ENCODE measurements at regions not wholly inside any gene's neighbourhood (a gene's known extent, or its start where the extent isn't known, plus 50 kb on each side); places are given as distances from the start of the nearest gene placed in this dataset.
"Not testable (repeated sequence)": the region's sequence is repeated elsewhere in the genome, so short reads cannot be mapped to it uniquely, and the experiment has no call there.

DNA sequence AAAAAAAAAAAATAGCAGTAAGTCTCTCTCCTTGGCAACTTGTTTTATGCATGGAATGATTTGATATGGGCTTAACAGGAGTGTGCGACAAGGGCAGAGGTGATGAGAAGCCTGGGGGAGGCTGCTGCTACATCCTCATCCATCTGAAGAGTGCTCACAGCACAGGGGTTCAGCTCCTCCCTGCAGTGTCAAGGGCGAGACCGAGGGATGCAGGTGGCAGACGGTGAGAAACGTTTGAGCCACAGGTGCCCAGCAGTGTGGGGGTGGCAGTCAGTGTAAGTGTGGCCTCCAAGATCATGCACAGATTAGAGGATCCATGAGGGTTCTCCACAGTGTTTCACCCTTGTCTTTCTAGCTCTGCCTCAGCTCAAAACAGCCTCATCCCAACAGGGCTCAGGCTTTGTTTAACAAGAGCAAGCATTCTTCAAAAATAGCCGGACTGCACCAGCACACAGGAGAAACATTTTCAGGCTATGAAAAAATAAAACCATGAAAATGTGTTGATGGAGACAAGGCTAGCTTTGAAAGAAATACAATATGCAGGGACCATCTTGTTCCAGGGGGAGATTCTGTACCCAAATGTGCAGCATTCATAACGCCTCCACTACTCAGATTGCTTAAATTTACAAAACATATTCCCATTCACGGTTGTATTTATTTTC is 324.5 kb upstream of the MYT1L start:
- Mint-ChIP-seq H3K4me3 (no peak overlapping the region), H3K27ac (no peak overlapping the region), H3K4me1 (no peaks in the 10 kb centered on the region), H3K9me3 (peaks cover 8% of the 10 kb centered on the region), H3K36me3 (ENCODE audit: low read depth) (no peaks in the 10 kb centered on the region), H3K27me3 (peaks cover 16% of the 10 kb centered on the region)
- no peak for ATAC-seq (replicated peaks)

DNA sequence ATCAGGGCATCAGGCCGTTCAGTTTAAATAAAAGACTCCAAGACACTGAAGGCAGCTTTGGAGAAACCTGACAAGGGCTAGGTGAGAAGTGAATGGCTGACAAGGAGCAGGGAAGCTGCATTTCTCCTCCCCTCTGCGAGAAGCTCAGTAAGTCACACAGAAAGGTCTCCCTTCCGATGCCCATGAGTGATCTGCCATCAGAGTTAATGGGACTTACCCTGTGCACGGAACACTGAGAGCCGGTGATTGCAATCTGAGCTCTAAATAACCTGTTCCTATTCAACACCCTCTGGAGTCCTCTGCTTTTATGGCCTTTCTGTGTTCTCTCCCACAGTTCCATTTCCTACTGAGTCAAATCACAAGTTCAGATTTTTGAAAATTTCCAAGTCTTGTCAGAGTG is 322.2 kb upstream of the MYT1L start:
- no peak for ATAC-seq (replicated peaks)
- Mint-ChIP-seq H3K4me3 (no peak overlapping the region), H3K9me3 (peaks cover 1% of the 10 kb centered on the region), H3K27ac (no peak overlapping the region), H3K4me1 (no peaks in the 10 kb centered on the region), H3K27me3 (peaks cover 22% of the 10 kb centered on the region), H3K36me3 (ENCODE audit: low read depth) (no peaks in the 10 kb centered on the region)

DNA sequence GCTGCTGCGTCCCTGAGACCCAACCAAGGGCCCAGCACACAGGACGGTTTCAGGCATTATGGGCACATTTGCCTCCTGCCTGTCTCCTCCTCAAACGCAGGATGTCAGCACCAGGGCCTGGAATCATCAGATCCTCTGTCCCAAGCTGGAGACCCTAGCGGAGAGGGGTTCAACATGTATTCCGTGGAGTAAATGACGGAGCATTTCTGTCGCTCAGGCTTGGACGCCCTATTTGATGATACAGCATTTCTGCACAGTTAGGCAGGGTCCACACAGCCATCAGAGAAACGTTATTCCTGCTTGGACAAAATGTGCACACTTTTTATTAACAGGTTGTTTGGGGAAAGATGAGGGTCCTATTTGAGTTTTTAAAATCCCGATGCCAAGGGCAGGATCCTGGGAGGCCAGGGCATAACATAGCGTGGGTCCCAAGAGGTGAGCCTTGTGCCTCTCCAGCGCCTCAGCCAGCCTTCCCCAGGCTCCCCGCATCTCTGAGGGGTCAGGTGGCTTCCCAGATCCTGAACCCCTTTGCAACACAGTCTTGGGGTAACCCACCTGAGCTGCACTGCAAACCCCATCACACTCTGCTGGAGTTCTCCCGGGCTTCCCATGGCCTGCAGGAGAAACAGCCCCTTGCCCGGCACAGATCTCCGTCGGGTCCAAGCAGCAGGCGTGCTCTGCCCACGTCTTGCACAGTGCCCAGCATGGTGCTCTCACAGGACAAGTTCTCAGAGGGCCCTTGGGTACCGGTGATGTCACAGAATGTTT is 319.7 kb upstream of the MYT1L start:
- H3K4me3 Mint-ChIP-seq, result no peak overlapping the region
- H3K36me3 Mint-ChIP-seq (ENCODE audit: low read depth), result no peaks in the 10 kb centered on the region
- H3K27me3 Mint-ChIP-seq, result peaks cover 17% of the 10 kb centered on the region
- H3K4me1 Mint-ChIP-seq, result peaks cover 4% of the 10 kb centered on the region
- H3K9me3 Mint-ChIP-seq, result no peaks in the 10 kb centered on the region
- no peak for ATAC-seq (replicated peaks)
- no peak overlapping the region for H3K27ac Mint-ChIP-seq

GRCh38 chr2:2649109-2650072 is 318.3 kb upstream of the MYT1L start:
- Mint-ChIP-seq H3K9me3 (no peaks in the 10 kb centered on the region), H3K27ac (no peak overlapping the region), H3K4me3 (no peak overlapping the region), H3K27me3 (peaks cover 17% of the 10 kb centered on the region), H3K4me1 (peaks cover 4% of the 10 kb centered on the region), H3K36me3 (ENCODE audit: low read depth) (no peaks in the 10 kb centered on the region)
- ATAC-seq (replicated peaks), result no peak

- ATAC-seq (replicated peaks), result peak; percentile 38
- Mint-ChIP-seq H3K36me3 (ENCODE audit: low read depth) (no peaks in the 10 kb centered on the region), H3K4me3 (no peak overlapping the region), H3K27me3 (peaks cover 13% of the 10 kb centered on the region), H3K27ac (no peak overlapping the region), H3K4me1 (peaks cover 4% of the 10 kb centered on the region), H3K9me3 (no peaks in the 10 kb centered on the region)
These were observed 317.0 kb upstream of the MYT1L start for GRCh38 chr2:2648094-2648493.

- H3K27me3 Mint-ChIP-seq, result peaks cover 10% of the 10 kb centered on the region
- peak overlapping the region; percentile 28 for H3K4me3 Mint-ChIP-seq
- no peak overlapping the region for H3K27ac Mint-ChIP-seq
- H3K9me3 Mint-ChIP-seq, result no peaks in the 10 kb centered on the region
- ATAC-seq (replicated peaks), result peak; percentile 38
- H3K36me3 Mint-ChIP-seq (ENCODE audit: low read depth), result no peaks in the 10 kb centered on the region
- peaks cover 4% of the 10 kb centered on the region for H3K4me1 Mint-ChIP-seq
These were observed 316.1 kb upstream of the MYT1L start for GRCh38 chr2:2647141-2647541.

GRCh38 chr2:2646433-2647051 is 315.5 kb upstream of the MYT1L start:
- peaks cover 7% of the 10 kb centered on the region for H3K27me3 Mint-ChIP-seq
- ATAC-seq (replicated peaks), result peak; percentile 88
- H3K4me3 Mint-ChIP-seq, result peak overlapping the region; percentile 28
- H3K36me3 Mint-ChIP-seq (ENCODE audit: low read depth), result no peaks in the 10 kb centered on the region
- H3K9me3 Mint-ChIP-seq, result no peaks in the 10 kb centered on the region
- H3K27ac Mint-ChIP-seq, result no peak overlapping the region
- peaks cover 4% of the 10 kb centered on the region for H3K4me1 Mint-ChIP-seq

DNA sequence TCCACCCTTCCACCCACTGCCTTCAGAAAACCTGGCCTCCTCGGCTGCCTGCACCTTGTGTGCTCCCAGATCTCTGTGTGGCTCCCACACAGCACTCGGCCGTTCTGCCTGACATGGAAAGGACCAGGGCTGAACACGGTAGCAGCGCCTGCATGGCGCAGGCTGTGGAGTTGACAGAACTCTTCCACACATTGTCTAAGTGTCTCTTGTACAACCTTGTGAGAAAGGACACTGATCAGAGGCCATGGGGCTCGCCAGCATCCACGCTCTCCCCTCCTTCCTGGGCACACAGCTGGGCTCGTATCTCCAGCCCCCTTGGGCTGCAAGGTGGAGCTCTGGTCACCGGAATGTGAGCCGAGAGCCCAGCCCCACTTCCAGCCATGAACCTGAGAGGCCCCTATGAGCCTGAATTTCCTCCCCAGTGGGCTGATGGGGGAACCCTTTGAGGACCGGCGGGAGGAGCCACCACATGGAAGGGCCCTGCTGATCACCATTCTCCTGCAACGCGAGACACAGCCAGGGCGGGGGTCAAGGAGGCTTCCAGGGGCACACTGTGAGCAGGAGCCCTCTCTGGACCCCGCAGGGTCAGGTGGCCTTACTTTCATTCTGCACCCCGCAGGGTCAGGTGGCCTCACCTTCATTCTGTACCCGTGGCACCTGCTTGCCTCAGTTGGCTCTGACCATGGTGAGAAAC is 314.2 kb upstream of the MYT1L start:
- Mint-ChIP-seq H3K27me3 (peaks cover 10% of the 10 kb centered on the region), H3K27ac (no peak overlapping the region), H3K9me3 (no peaks in the 10 kb centered on the region), H3K36me3 (ENCODE audit: low read depth) (no peaks in the 10 kb centered on the region), H3K4me3 (no peak overlapping the region), H3K4me1 (peaks cover 4% of the 10 kb centered on the region)
- ATAC-seq (replicated peaks), result no peak

DNA sequence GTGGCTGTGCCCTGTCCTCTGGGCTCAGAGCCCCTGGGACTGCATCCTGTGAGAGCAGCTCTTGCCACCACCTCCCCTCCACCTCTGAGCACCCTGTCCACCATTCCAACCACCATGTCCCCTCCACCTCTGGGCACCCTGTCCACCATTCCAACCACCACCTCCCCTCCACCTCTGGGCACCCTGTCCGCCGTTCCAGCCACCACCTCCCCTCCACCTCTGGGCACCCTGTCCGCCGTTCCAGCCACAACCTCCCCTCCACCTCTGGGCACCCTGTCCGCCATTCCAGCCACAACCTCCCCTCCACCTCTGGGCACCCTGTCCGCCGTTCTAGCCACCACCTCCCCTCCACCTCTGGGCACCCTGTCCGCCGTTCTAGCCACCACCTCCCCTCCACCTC is 313.7 kb upstream of the MYT1L start:
- not testable (repeated sequence) for H3K4me3 Mint-ChIP-seq; H3K36me3 Mint-ChIP-seq (ENCODE audit: low read depth); H3K9me3 Mint-ChIP-seq; H3K4me1 Mint-ChIP-seq; H3K27ac Mint-ChIP-seq; H3K27me3 Mint-ChIP-seq; ATAC-seq (replicated peaks)

- no peaks in the 10 kb centered on the region for H3K36me3 Mint-ChIP-seq (ENCODE audit: low read depth)
- H3K27me3 Mint-ChIP-seq, result peaks cover 5% of the 10 kb centered on the region
- peaks cover 4% of the 10 kb centered on the region for H3K4me1 Mint-ChIP-seq
- no peak for ATAC-seq (replicated peaks)
- no peaks in the 10 kb centered on the region for H3K9me3 Mint-ChIP-seq
- H3K4me3 Mint-ChIP-seq, result no peak overlapping the region
- H3K27ac Mint-ChIP-seq, result no peak overlapping the region
These were observed 313.0 kb upstream of the MYT1L start for GRCh38 chr2:2644040-2644439.

DNA sequence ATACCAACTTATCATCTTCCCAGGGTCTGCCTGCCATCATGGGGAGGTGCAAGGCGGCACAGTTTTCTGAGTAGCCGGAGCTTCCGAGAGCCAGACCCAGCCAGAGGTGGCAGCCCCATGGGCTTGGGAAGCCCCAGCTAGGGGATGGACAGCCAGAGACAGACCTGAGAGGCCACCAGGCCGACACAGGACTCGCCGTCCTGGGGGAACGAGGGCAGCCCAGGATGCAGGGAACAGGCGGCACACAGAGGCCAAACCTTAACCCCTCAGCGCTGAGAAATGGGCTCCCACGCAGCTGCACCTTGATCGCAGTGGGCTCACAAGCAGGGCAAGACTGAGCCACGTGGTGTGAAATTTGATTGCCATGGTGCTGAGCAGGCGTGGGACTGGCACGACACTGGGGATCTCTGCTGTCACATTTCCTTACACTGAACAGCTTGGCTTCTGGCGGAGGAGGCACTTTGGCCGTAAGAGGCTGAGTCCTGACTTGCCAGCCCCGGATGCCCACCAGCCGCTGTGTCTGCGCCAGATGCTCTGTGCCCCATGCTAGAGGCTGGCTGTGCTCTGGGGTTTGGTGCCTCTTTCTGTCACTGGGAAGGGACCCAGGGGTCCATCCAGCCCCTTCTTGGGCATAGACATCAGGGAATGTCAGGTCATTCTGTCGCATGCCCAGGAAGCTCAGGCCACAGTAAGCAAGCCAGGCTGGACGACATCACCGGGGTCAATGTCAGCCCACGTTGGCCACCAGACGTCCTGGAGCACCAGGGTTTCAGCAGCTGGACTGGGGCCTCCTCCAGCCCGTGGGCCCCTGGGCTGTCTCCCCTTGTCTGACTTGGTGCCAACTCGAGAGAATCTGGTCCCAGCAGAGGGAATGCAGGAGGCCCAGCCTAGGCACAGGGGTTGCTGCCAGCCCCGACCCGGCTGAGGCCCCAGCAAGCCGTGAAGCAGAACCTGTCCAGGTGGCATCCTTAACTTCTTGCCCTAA is 312.1 kb upstream of the MYT1L start:
- no peak overlapping the region for H3K27ac Mint-ChIP-seq
- H3K9me3 Mint-ChIP-seq, result no peaks in the 10 kb centered on the region
- no peak for ATAC-seq (replicated peaks)
- H3K4me3 Mint-ChIP-seq, result no peak overlapping the region
- no peaks in the 10 kb centered on the region for H3K36me3 Mint-ChIP-seq (ENCODE audit: low read depth)
- H3K4me1 Mint-ChIP-seq, result peaks cover 4% of the 10 kb centered on the region
- H3K27me3 Mint-ChIP-seq, result peaks cover 7% of the 10 kb centered on the region

GRCh38 chr2:2641541-2642410 is 310.7 kb upstream of the MYT1L start:
- peaks cover 7% of the 10 kb centered on the region for H3K27me3 Mint-ChIP-seq
- H3K27ac Mint-ChIP-seq, result no peak overlapping the region
- ATAC-seq (replicated peaks), result no peak
- H3K9me3 Mint-ChIP-seq, result no peaks in the 10 kb centered on the region
- peaks cover 4% of the 10 kb centered on the region for H3K4me1 Mint-ChIP-seq
- no peak overlapping the region for H3K4me3 Mint-ChIP-seq
- no peaks in the 10 kb centered on the region for H3K36me3 Mint-ChIP-seq (ENCODE audit: low read depth)

Measured in activated T-helper 17 cell treated with anti-CD3 and anti-CD28 coated beads, Interleukin-2, amount 50 U/mL, for 72 hours (primary cell).